Gastroesophageal sphincter (tissue), 3 donors: ENCODE measurements at regions not wholly inside any gene's neighbourhood (a gene's known extent, or its start where the extent isn't known, plus 50 kb on each side); places are given as distances from the start of the nearest gene placed in this dataset.
"Not testable (repeated sequence)": the region's sequence is repeated elsewhere in the genome, so short reads cannot be mapped to it uniquely, and the experiment has no call there.

Source experiments
- CTCF ChIP-seq, 4 experiments: fragments of 200-600 bp in 2 of 4; fragments of 450-650 bp in 2 of 4; sonication (generic) in 1 of 4; IDR thresholded peaks; one replicate each; pipeline ENCODE4 v1.5.1; 2017 to 2019; ENCODE audit warnings: antibody characterized with exemption in 4 of 4, mild to moderate bottlenecking in 2 of 4, moderate library complexity in 2 of 4
- POLR2A ChIP-seq, 2 donors: fragments of 450-650 bp; IDR thresholded peaks; one replicate each; pipeline ENCODE4 v1.6.1; 2017; ENCODE audit warnings: antibody characterized with exemption in 2 of 2, mild to moderate bottlenecking in 2 of 2, moderate library complexity in 1 of 2
- POLR2AphosphoS5 ChIP-seq: sonication (generic); formaldehyde crosslinking; IDR thresholded peaks from one replicate; pipeline ENCODE4 v1.6.1; 2017; ENCODE audit warnings: antibody characterized with exemption

- TF ChIP-seq POLR2AphosphoS5; CTCF (IDR thresholded peaks at IDR 0.05); POLR2A (IDR thresholded peaks at IDR 0.05): not testable (repeated sequence)
These were observed 503.4 kb upstream of the RUNX1 start for GRCh38 chr21:35552483-35552882.
